ENCODE measurements at regions not wholly inside any gene's neighbourhood (a gene's known extent, or its start where the extent isn't known, plus 50 kb on each side); places are given as distances from the start of the nearest gene placed in this dataset.

DNA sequence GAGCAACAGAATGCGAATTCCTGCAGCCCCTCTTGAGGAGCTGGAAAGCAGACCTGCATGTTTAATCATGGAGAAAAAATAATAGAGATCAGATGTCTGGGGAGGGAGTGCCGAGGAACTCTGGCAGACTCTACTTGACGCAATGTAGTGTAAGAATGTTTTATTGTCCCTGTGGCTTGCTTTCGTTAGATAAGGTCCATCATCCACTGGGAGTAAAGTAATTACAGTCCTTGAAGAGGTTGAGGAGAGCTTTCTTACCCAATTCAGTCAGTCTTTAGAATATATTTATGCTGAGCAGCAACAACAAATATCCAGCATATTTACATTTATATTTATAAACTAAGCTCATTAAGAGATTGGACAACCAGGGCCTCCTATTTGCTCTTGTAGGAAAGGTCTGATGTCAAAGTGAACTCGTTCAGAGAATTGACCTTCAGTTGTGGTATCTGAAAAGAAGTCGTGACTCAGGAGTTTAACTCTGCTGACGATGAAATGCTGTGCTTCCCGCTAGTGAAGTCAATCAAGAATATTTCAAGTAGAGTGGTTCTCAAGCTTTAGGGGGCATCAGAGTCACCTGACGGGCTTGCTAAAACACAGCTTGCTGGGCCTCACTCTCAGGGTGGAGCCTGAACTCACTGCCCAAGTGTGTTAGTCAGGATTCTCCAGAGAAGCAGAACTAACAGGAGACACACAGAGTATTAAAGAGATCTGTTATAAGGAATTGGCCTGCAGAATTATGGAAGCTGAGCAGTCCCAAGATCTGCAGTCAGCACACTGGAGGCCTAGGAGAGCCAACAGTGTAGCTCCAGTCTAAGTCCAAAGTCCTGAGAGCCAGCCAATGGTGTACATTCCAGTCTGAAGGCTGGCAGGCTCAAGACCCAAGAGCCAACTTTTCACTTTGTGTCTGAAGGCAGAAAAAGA lies 139.3 kb upstream of the LMNTD1 start:
- POLR2A ChIA-PET (ENCODE audit: unreplicated experiment): no interaction called here
- CTCF ChIA-PET: no interaction called here
- no peak overlapping the region for H3K9ac ChIP-seq (ENCODE audit: low read length)
- no peaks in the 10 kb centered on the region for H3K36me3 ChIP-seq (ENCODE audit: low read depth, low read length)
- no peaks in the 10 kb centered on the region for H3F3A ChIP-seq (ENCODE audit: low read length, unreplicated experiment)
- no TSS peak for BruUV-seq (replicated peaks)
- DNase-seq: no peak
- H3K4me1 ChIP-seq (ENCODE audit: insufficient read depth, low read length): peaks cover 14% of the 10 kb centered on the region; the same call in 1 of the 2 replicates
- no peaks in the 10 kb centered on the region for H3K27me3 ChIP-seq (ENCODE audit: low read length)
- no peaks in the 10 kb centered on the region for H3K9me3 ChIP-seq (ENCODE audit: low read length)
- no peak overlapping the region for H3K4me2 ChIP-seq (ENCODE audit: low read length)
- TF ChIP-seq EZH2phosphoT487 (IDR thresholded peaks at IDR 0.05; ENCODE audit: borderline replicate concordance, low read length) (no peak), EZH2 (IDR thresholded peaks at IDR 0.05; ENCODE audit: low read length, unreplicated experiment) (no peak), CTCF (conservative IDR thresholded peaks at IDR 0.05; ENCODE audit: low read depth, low read length) (no peak)
- H3K9me2 ChIP-seq (replicated peaks; ENCODE audit: low read length): no peaks in the 10 kb centered on the region
- no peak for ATAC-seq
- no peak overlapping the region for H2AFZ ChIP-seq (ENCODE audit: low read length)
- H4K20me1 ChIP-seq (ENCODE audit: low read length): no peaks in the 10 kb centered on the region
- H3K79me2 ChIP-seq (ENCODE audit: low read length): no peaks in the 10 kb centered on the region
- H3K27ac ChIP-seq (ENCODE audit: low read length): no peak overlapping the region
- H3K4me3 ChIP-seq (ENCODE audit: low read length): no peak overlapping the region
- intact Hi-C loops (cut with micrococcal nuclease): loop anchor here (5.0 kb wide), 1 partner anchor 75 kb away; no protein-coding TSS in a partner anchor

DNA sequence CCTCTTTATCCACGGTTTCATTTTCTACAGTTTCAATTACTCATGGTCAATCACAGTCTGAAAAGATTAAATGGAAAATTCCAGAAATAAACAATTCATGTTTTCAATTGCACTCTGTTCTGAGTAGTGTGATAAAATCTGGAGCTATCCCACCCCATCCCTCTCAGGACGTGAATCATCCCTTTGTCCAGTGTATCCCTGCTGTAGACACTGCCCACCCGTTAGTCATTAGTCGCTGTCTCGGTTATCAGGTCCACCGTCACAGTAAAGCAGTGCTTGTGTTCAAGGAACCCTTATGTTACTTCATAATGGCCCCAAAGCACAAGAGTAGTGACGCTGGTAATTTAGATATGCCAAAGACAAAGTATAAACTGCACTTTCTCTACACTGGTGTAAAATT lies 141.0 kb upstream of the LMNTD1 start:
- intact Hi-C loops (cut with micrococcal nuclease): loop anchor here (5.0 kb wide), 1 partner anchor 73 kb away; no protein-coding TSS in a partner anchor
- POLR2A ChIA-PET (ENCODE audit: unreplicated experiment): no interaction called here

More for the DNA sequence above, 141.0 kb upstream of the LMNTD1 start:
- peaks cover 14% of the 10 kb centered on the region; the same call in 1 of the 2 replicates for H3K4me1 ChIP-seq (ENCODE audit: insufficient read depth, low read length)
- TF ChIP-seq EZH2phosphoT487 (IDR thresholded peaks at IDR 0.05; ENCODE audit: borderline replicate concordance, low read length): no peak
- TF ChIP-seq CTCF (conservative IDR thresholded peaks at IDR 0.05; ENCODE audit: low read depth, low read length): no peak
- TF ChIP-seq EZH2 (IDR thresholded peaks at IDR 0.05; ENCODE audit: low read length, unreplicated experiment): no peak
- H2AFZ ChIP-seq (ENCODE audit: low read length): peak overlapping the region; percentile 4
- no peaks in the 10 kb centered on the region for H3K27me3 ChIP-seq (ENCODE audit: low read length)
- peak; percentile 100 for ATAC-seq
- H3F3A ChIP-seq (ENCODE audit: low read length, unreplicated experiment): no peaks in the 10 kb centered on the region
- no peak overlapping the region; the same call in 1 of the 2 replicates for H3K9ac ChIP-seq (ENCODE audit: low read length)
- H3K9me3 ChIP-seq (ENCODE audit: low read length): no peaks in the 10 kb centered on the region
- no peaks in the 10 kb centered on the region for H3K36me3 ChIP-seq (ENCODE audit: low read depth, low read length)
- H3K4me3 ChIP-seq (ENCODE audit: low read length): peak overlapping the region; percentile 20; the same call in 1 of the 2 replicates
- no peaks in the 10 kb centered on the region for H4K20me1 ChIP-seq (ENCODE audit: low read length)
- peak; percentile 83 for DNase-seq
- no peaks in the 10 kb centered on the region for H3K79me2 ChIP-seq (ENCODE audit: low read length)
- CTCF ChIA-PET: no interaction called here
- no peaks in the 10 kb centered on the region for H3K9me2 ChIP-seq (replicated peaks; ENCODE audit: low read length)
- no TSS peak for BruUV-seq (replicated peaks)
- peak overlapping the region; percentile 65 for H3K4me2 ChIP-seq (ENCODE audit: low read length)
- H3K27ac ChIP-seq (ENCODE audit: low read length): peak overlapping the region; percentile 62
